ENCODE measurements at regions not wholly inside any gene's neighbourhood (a gene's known extent, or its start where the extent isn't known, plus 50 kb on each side); places are given as distances from the start of the nearest gene placed in this dataset.
"Not testable (repeated sequence)": the region's sequence is repeated elsewhere in the genome, so short reads cannot be mapped to it uniquely, and the experiment has no call there.

- no peak for DNase-seq
Observed at GRCh38 chr7:28330384-28331070, 81.8 kb upstream of the CREB5 start.

GRCh38 chr7:28332046-28332445, 80.3 kb upstream of the CREB5 start:
- no peak for DNase-seq

GRCh38 chr7:28333548-28333947, 78.8 kb upstream of the CREB5 start:
- DNase-seq = not testable (repeated sequence)

- DNase-seq = no peak
Observed at GRCh38 chr7:28336806-28337205, 75.5 kb upstream of the CREB5 start.

GRCh38 chr7:28338041-28338440, 74.3 kb upstream of the CREB5 start:
- DNase-seq = no peak

- DNase-seq = no peak
Observed at GRCh38 chr7:28343462-28343861, 68.9 kb upstream of the CREB5 start.

- no peak for DNase-seq
Observed at GRCh38 chr7:28346256-28346655, 66.1 kb upstream of the CREB5 start.

- no peak for DNase-seq
Observed at GRCh38 chr7:28346676-28347363, 65.5 kb upstream of the CREB5 start.

GRCh38 chr7:28347475-28348318, 64.6 kb upstream of the CREB5 start:
- no peak for DNase-seq

- no peak for DNase-seq
Observed at GRCh38 chr7:28348636-28349035, 63.7 kb upstream of the CREB5 start.

GRCh38 chr7:28349637-28350036, 62.7 kb upstream of the CREB5 start:
- no peak for DNase-seq

- no peak for DNase-seq
Observed at GRCh38 chr7:28350662-28351061, 61.7 kb upstream of the CREB5 start.

GRCh38 chr7:28351450-28351849, 60.9 kb upstream of the CREB5 start:
- no peak for DNase-seq

- no peak for DNase-seq
Observed at GRCh38 chr7:28354601-28355402, 57.5 kb upstream of the CREB5 start.

- no peak for DNase-seq
Observed at GRCh38 chr7:28355635-28356319, 56.5 kb upstream of the CREB5 start.

GRCh38 chr7:28356619-28357018, 55.7 kb upstream of the CREB5 start:
- no peak for DNase-seq

- no peak for DNase-seq
Observed at GRCh38 chr7:28358423-28358868, 53.9 kb upstream of the CREB5 start.

GRCh38 chr7:28360739-28361138, 51.6 kb upstream of the CREB5 start:
- DNase-seq = no peak

- no peak for DNase-seq
Observed at GRCh38 chr7:28361551-28361950, 50.8 kb upstream of the CREB5 start.

- no peak for DNase-seq
Observed at GRCh38 chr7:28362182-28362581, 50.1 kb upstream of the CREB5 start.

Measured in activated CD4-positive, CD25-positive, alpha-beta regulatory T cell (primary cell).